ENCODE measurements at regions not wholly inside any gene's neighbourhood (a gene's known extent, or its start where the extent isn't known, plus 50 kb on each side); places are given as distances from the start of the nearest gene placed in this dataset.
"Not testable (repeated sequence)": the region's sequence is repeated elsewhere in the genome, so short reads cannot be mapped to it uniquely, and the experiment has no call there.

DNA sequence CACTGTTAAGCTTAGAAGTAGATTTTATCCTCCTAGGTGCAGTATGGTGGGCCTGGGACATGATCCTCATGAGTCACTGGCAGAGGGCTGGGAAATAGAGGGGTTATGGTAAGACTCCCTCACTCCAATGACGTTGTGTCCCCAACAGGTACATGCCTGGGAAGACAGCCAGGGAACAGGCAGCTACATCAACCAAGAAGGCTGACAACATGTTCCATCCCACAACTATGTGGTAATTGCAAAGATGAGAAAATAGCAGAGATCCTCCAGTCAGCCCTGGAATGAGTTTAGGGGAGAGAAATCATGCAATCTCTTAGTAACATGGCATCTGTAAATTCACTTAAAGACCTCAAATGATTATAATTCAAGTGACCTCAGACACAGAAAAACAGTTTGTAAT is 114.4 kb upstream of the LIFR start:
- ATAC-seq (ENCODE audit: poor library complexity) (no peak), DNase-seq (no peak)
- intact Hi-C loops (cut with DNase I) = loop anchor here (5.0 kb wide), 1 partner anchor 136 kb away; no protein-coding TSS in a partner anchor

DNA sequence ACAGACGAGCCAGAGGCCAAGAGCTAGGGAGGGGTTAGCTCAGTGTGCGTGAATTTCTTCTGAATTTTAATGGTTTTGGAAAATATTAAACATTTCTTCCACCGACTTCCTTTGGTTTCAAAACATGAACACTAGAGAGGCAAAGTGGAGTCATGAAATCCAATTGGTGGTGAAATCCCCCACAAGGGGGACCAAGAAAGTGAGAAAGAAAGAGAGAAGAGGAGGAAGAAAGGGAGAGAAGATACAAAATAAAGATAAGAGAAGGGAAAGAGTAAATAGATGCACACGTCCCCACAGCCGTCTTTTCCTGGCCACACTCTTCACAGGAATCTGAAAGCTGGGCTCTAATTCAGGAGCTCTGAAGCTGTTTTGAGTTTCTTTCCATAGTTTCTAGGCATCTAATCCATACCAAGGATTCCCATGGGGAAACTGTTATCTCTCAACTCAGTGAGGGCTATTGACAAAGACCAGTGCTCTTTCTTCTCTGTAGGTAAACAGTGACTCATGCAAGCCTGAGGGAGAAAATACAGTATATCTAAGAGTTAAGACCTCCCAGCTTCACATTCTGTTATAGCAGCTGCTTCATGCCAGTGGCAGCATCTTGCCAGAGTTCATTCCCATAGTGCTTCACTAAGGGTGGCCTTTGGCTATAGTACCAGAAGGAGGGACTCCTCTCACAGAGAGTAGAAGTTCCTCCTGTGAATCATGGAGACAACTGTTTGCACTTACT is 115.8 kb upstream of the LIFR start:
- ATAC-seq (ENCODE audit: poor library complexity) (peak; percentile 27), DNase-seq (no peak)
- intact Hi-C loops (cut with DNase I) = loop anchor here (5.0 kb wide), 1 partner anchor 135 kb away; no protein-coding TSS in a partner anchor

DNA sequence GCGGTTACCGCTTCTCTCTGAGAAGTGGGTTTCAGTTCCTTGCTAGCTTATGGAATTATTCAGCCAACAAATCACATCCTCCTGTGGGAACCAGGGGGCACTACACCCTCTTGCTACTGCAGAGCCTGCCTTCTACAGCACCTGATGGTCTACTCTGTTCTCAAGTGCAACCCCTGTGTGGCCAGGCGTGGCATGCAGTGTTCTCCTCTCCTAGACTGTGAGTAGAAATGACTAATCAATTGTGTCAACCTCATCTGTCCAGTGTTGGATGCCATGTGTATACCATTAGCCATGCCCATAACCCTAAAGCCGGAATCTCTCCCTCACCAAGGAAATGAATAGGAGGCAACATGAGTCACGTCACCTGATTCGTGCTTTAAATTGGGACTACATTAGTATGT is 117.2 kb upstream of the LIFR start:
- peak; percentile 34 for ATAC-seq (ENCODE audit: poor library complexity)
- intact Hi-C loops (cut with DNase I) = loop anchor here (5.0 kb wide), 1 partner anchor 134 kb away; no protein-coding TSS in a partner anchor

DNA sequence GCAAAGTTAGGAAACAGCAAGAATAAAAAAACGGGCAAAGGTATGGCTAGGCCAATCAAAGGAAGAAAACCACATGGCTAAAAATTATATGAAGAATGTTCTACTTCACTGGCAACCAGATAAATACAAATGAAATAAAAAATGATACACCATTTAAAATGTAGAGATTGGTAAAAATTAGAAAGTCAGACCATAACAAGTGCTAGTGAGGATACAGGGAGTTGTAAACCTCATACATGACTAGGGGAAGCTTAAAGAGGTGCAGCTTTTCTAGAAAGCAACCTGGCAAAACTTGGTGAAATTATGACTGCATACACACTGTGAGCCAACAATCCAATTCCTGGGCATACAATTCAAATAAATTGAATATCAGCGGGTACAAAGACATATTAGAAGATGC is 119.0 kb upstream of the LIFR start:
- DNase-seq = no peak
- intact Hi-C loops (cut with DNase I) = no loop called here

More for the DNA sequence above, 117.2 kb upstream of the LIFR start:
- no peak for DNase-seq

DNA sequence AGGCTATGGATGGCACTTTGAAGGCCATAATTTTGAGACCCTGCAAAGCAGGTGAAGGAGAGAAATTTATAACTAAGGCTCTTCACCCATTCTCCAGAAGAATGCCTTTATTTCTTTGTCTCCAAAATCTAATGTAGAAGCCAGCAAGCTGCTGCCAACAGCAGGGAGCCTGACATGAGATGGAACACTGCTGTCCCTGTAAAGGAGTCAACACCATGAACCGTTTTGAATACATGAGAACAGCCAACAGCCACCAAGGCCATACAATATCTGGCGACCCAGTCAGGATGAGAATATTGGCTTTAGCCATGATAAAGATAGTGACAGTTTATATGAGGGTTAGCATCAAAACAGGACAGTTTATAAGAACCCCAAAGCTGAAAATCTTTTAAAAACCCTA is 121.2 kb upstream of the LIFR start:
- ATAC-seq (ENCODE audit: poor library complexity) = no peak
- DNase-seq = no peak

More for the DNA sequence above, 119.0 kb upstream of the LIFR start:
- ATAC-seq (ENCODE audit: poor library complexity) = no peak

DNA sequence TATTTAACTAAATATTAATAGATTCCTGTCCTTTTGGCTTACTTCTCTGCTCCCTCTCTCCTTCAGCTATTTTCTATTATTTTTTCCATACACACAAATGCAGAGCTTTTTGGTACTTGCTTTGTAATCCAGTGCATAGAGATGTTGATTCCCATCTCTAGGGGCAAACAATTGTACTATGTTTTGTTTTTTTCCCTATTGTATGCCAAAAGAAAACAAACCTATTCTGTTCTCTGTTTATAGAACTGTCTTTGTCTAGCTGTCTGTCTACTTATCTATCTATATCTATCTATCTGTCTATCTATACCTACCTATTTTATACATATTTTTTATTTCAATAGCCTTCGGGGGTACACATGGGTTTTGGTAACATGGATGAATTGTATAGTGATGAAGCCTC is 121.6 kb upstream of the LIFR start:
- ATAC-seq (ENCODE audit: poor library complexity) = no peak
- intact Hi-C loops (cut with DNase I) = no loop called here
- no peak for DNase-seq

More for the DNA sequence above, 121.2 kb upstream of the LIFR start:
- intact Hi-C loops (cut with DNase I) = no loop called here

DNA sequence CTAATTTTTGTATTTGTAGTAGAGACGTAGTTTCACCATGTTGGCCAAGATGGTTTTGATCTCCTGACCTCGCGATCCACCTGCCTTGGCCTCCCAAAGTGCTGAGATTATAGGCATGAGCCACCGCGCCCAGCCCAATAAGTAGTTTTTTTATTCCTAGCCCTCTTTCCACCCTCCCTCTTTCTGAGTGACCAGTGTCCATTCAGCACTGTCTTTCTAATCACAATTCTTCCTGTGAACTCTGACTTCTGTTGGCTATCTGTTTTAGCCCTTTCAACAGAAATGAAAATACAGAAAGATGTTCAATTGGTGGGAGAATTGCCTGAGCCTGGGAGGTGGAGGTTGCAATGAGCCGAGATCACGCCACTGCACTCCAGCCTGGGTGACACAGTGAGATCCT is 122.3 kb upstream of the LIFR start:
- ATAC-seq (ENCODE audit: poor library complexity); intact Hi-C loops (cut with DNase I); DNase-seq: not testable (repeated sequence)

DNA sequence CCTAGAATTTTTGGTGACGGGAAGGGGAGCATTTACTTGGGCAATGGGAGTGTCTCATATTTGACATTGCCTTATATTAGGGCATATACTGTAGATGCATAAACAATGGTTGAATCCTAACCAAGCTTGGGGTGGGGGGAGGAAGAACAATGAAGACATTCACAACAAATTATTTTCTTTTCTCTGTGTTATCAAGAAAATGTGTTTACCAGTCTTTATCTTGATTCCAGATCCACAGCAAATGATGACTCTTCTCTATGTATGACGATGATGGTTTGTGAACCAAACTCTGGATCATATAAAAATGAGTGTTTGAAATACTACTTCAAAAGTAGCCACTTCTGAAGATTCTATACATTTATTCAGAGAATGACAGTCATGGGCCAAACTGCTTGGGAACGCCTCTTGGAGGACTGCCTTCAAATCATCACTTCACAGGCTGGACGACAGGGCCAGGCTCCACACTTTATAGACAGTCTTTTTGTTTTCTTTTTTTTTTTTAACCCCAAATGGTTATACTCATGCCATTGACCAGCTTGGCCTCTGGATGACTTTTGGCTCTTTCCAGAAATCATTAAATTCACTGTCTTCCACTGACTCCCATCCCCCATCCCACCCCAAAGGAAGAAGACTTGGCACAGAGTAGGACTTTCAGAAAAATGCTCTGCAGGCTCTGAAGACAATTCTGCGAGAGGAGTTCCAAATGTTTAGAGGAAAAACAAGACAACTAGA is 123.8 kb upstream of the LIFR start:
- intact Hi-C loops (cut with DNase I) = no loop called here
- no peak for DNase-seq
- peak; percentile 58 for ATAC-seq (ENCODE audit: poor library complexity)

DNA sequence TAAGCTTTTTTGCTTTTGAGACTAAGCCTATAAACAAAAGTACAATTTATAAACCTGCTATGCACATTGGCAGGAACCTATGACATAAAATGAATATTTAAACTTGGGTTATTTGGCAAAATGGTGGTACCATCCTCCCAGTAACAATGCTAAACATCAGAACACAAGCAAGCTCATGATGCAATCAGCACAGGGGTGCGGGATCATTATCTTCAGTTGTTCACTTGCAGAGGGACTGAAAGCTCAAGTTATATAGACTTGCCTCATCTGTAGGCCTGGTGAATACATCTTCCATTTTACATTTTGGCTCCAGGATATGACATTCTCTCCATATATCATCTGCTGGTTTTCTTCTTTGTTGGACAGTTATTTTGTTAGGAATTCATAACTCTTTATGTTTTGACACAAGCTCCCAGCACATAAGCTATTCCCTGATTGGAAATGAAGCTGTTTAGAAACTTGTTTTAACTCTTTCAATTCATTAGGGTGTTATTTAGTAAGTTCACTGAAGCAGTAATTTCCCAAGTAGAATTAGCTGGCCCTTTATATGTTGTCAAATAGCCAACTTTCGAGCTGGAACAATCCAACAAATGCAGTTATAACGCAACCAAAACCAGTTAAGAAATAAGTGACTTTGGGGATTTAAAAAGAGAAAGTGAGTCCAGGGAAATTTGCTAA is 124.7 kb upstream of the LIFR start:
- DNase-seq (no peak), ATAC-seq (ENCODE audit: poor library complexity) (peak; percentile 77)
- intact Hi-C loops (cut with DNase I) = no loop called here

DNA sequence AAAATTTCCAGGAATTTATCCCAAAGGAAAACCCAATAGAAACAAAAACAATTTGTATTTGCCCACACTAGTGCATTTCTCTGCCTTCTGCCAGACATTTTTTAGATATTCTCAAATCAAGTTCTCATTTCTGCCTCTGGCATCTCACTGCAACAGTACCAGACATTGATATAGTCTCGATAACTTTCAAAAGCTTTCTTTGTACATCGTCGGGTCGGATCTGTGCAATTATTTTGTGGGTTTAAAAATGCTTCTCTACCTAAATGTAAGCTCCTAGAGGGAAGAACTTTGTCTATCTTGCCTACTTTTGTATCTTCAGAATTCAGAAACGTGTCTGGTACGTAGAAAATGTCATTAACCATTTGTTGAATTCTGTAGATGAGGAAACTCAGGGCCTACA is 125.5 kb upstream of the LIFR start:
- DNase-seq (no peak), ATAC-seq (ENCODE audit: poor library complexity) (peak; percentile 45)
- intact Hi-C loops (cut with DNase I) = no loop called here

DNA sequence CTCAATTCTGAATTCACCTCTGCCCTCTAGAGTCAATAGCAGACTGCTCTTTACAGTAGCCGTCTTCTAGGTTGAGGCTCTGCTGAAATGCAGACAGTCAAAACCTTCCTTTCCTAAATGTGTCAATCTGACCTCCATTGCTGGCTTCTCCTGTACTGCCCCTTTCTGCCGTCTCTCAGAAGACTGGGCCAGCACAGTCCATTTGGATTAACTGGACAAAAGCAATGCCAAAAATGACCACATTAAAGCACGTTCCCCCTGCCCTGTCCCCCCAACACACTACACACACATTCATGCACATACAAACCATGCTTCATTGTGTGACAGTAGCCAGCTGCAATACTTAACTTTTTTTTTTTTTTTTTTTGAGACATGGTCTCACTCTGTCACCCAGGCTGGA is 130.2 kb upstream of the LIFR start:
- ATAC-seq (ENCODE audit: poor library complexity) (no peak), DNase-seq (no peak)
- intact Hi-C loops (cut with DNase I) = no loop called here

DNA sequence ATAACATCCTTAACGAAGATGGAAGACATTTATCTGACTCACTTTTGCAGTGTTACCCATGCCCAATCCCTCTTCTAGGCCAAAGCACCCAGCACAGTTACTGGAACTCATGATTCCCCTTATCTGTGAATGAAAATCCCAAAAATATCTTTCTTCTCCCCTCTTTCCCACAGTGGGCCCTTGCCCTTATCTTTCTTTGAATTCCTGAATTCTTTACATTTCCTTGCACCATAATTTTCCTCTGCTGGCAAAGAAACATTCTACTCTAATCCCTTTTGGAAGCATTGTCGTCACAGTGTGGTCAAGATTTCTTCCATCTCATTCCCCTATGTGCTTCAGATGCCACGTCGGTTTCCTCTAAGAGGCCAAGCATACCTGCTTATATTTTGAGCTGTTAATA is 135.9 kb upstream of the LIFR start:
- intact Hi-C loops (cut with DNase I) = no loop called here
- ATAC-seq (ENCODE audit: poor library complexity) (no peak), DNase-seq (no peak)

DNA sequence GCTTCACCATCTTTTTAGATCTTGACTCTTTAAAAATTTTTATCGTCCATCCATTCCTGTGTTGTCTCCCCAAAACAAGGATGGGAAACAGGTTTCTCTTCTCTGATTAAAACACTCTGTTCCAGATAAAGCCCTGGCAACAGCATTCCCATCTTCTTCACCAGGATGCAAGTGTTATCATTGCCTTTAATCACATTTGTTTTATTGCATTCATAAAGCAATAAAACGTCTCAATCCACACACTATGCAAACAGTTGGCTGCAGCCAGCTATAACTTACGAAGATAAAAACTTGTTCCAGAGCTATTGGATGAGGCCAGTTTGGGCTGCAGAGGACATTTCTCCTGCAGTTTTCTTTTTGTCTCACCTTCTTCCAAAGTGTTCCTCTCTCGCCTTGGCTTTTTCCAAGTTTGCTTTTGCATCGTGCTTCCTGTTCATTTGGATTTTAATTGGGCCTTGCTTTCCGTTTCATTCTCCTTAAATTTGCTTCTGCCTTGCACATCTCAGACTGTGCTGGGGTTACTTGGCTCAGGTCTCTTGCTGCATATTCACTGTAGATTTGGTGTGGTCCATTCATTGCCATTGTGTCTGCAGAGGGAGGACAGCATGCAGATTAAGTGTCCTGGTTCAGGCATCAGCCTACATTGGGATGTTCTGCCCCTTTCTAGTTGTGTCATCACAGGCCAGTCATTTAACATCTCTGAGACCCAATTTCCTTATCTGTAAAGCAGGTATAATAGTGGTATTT is 136.5 kb upstream of the LIFR start:
- ATAC-seq (ENCODE audit: poor library complexity) (no peak), DNase-seq (no peak)
- intact Hi-C loops (cut with DNase I) = no loop called here

DNA sequence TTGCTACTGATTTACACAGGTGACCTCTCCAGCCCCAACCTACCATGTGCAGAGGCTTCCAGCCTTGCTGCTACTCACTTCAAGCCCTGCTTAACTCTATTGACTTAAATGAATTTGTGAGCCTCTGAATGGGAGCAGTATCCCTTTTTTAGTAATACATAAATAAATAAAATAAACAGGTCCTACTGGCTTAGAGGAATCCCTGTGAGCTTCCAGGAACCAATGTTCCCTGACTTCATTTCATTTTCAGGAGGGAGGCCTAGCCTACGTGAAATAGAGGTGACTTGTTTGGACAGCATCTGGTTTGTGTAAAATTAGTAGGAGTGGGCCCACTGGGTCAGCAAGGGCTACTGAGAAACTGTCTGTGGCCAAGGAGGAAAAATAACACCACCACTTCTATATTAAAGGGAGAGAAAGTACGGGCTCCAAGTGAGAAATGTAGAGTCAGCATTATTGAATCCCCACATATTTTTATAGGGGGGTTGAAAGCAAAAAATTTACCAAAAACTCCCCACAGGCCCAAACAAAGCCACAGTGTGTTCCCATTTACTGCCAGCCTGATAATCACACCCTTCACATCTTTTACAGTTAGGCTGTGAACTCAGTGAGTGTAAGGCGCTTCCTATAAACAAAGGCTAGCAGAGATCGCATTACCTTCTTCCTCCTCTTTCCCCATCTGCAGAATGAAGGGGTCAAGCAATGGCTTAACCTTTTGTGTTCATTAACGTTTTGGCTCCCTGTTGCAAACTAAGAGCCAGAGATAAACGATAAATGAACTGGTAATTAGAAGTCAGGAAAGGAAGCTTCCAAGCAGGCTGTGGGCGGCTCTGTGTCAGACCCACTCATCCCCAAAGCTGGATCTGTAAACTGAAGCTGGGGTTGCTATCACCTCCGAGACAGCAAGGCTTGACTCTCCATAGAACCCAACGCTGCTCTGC is 138.8 kb upstream of the LIFR start:
- intact Hi-C loops (cut with DNase I) = no loop called here
- ATAC-seq (ENCODE audit: poor library complexity) = no peak
- no peak for DNase-seq

DNA sequence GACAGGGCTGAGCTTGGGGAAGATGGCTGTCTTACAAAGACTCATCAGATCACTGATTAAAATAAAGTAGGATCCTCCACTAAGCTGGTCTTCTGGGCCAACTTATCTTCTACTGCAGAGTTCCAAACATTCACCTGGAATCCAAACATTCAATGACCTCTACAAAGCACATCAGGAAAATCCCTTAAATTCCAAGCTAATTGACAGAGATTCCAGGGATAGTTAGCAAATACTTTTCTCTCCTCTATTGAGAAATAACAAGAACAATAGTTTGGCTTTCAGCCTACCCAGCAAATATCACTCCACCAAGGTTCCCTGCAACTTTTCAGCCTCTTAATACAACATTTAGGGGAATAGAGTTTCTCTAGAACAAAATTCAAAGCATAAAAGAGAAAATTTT is 140.6 kb upstream of the LIFR start:
- no peak for ATAC-seq (ENCODE audit: poor library complexity)
- no peak for DNase-seq
- intact Hi-C loops (cut with DNase I) = no loop called here

DNA sequence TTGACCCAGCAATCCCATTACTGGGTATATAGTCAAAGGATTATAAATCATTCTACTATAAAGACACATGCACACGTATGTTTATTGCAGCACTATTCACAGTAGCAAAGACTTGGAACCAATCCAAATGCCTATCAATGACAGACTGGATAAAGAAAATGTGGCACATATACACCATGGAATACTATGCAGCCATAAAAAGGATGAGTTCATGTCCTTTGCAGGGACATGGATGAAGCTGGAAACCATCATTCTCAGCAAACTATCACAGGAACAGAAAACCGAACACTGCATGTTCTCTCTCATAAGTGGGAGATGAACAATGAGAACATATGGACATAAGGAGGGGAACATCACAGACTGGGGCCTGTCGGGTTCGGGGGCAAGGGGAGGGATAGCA is 140.3 kb upstream of the OSMR start:
- ATAC-seq (ENCODE audit: poor library complexity); DNase-seq; intact Hi-C loops (cut with DNase I): not testable (repeated sequence)

DNA sequence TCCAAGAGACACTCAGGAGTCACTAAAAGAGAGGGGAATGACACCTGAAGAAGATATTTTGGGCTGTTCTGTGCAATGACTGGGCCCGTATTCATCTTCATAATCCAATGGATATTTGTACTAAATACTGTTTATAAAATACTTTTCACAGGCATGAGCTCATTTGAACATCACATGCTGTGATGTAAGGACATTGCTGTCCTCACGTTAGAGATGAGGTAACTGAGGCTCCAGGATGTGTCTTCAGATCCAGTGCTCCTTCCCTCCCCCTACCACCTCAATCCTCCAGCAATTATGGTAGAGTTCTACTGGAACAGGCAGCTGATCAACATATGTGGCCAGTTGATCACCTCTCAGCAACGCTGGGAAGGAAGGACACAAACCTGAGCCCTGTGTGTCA is 139.4 kb upstream of the OSMR start:
- DNase-seq (no peak), ATAC-seq (ENCODE audit: poor library complexity) (no peak)
- intact Hi-C loops (cut with DNase I) = no loop called here

Measured in Right ventricle myocardium superior (tissue), 1 donor.